ENCODE measurements at regions not wholly inside any gene's neighbourhood (a gene's known extent, or its start where the extent isn't known, plus 50 kb on each side); places are given as distances from the start of the nearest gene placed in this dataset.

DNA sequence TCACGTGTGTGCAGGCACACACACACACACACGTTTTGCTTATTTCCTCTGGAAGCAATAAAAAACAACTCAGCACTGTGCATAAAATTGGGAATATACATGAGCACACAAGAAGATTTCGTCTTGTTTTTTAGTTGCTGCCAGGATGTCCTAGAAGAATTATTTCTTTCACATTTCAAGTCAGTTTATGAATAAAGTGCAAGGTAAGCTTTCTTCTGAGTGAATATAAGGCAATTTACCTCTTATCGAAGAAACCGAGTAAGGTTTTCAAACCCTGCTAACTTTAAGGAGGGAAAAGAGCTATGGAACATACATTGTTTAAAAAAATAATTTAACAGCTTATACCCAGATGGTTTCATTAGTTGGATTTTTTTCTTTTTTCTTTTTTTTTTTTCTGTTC, 855.4 kb upstream of the NR2F2 start:
- DNase-seq = no peak

DNA sequence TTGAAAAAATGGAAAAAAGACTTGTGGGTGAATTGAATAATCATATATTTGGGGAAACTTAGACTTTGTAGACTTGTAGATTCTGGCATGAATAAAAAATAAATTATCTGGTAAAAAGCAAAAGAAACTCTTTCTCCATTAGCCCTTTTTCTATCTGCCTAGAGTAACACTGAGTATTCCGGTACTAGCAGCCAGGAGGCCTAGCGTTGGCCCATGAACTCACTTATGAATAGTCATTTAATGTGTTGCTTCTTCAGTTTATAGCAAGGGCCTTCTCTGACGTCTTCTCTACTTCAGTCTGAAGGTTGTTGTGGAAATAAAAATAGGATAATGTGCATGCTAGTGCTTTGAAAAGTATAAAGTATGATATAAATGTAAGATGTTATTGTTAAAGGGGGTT, 851.2 kb upstream of the NR2F2 start:
- DNase-seq = no peak

DNA sequence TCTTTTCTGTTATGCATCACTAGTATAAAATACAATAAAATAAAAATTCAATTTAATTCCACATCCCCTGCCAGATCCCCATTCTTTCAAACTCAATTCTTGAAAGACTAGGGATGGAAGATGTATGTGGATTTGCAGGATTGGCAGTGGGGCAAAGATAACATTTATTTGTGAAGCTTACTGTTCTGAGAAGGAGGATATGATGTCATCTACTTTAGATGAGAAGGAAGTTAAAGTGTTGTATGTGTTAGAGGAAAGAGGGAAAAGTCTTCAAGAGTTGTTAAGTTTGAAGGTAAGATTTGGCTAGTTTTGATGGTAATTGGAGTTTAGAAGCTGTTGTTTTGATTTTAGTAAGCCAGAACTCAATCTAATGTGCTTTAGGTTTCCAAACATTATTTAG, 845.1 kb upstream of the NR2F2 start:
- no peak for DNase-seq

DNA sequence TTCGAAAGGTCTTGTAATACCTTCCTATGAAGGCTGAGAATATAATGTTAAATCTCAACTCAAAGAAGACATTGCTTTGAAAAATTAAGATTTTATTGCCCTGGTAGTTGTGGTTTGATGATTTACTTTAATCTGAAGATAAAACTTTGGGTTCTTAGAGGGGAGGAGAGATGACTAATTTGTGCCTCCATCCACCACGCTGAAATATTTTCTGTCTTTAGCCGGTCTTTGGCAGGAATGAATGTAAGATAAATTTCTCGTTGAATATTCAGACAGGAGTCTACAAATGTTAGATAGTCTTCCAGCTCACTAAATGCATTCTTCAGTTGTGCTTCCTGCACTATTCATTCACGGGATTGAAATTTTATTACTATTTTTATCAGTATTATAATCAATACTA, 844.3 kb upstream of the NR2F2 start:
- no peak for DNase-seq

DNA sequence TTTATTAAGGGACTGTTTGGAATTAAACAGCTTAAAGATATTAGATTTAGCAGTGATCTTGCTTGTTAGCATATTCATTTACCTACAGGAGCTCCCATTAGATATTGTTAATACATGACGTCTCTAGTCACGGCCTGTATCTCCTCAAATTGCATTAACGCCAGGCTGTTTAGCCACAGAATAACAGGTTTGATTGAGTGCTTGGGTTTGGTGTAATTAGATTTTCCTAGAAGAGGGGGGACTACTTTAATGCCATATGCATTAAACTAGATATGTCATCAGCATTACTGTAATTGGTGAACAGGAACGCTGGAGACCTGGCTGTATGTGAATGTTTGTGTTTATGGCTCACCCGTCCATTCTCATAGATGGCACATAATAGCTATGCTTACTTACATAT, 841.4 kb upstream of the NR2F2 start:
- no peak for DNase-seq

DNA sequence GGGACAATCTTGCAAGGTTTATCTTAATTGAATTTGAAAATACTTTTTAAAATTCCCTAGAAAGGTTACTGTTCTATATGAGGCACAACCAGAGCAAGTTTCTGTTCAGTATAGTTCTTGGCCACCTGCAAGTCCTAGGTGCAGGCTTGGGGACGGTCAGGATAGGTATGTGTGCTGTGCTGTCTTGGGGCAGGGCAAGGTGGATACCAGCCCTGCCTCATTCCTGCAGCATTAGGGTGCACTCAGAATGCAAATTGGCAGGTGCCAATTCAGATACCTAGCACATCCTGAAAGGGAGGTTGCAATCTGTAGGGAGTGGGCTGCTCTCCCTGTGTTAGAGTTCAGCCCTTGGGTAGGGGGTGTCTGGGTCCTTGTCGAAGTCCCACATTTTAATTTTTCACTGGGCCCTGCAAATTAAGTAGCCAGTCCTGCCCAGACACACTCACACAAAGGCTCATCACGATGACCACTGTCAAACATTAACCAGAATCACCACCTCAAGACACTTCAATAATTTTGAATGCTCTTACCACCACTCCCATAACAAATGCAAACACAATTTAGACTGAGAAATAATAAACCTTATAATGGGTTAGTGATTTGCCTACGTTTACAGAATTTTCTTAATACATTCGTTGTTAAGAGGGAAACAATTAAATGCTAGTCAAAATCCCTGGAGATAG, 838.0 kb upstream of the NR2F2 start:
- no peak for DNase-seq

DNA sequence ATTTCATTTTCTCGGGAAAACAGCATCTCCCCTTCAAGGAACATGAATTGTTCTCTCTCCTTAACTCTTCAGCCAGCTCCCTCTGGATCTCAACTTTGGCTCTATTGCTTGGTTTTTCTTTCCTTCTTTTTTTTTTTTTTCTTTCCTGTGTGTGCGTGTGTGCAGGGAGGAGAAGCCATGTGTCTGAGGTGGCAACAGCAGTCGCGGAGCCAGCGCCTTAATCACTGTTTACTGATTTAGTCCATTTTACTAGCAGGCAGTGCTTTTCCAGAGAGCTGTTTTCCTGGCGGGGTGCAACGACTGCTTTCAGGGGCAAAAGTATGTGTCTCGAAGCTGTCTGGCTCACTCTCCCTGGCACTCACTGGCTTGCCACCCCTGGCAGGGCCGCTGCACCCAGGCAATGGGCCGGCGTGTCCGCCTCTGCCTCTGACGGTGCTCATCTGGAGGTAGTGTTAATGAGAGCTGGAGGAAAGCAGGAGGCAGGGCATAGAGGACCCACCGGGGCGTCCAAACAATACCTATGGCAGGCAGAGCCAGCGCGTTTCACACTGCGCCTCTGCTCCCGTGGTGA, 835.4 kb upstream of the NR2F2 start:
- DNase-seq = peak in 2 of 3 donors; percentile 12 to 53

DNA sequence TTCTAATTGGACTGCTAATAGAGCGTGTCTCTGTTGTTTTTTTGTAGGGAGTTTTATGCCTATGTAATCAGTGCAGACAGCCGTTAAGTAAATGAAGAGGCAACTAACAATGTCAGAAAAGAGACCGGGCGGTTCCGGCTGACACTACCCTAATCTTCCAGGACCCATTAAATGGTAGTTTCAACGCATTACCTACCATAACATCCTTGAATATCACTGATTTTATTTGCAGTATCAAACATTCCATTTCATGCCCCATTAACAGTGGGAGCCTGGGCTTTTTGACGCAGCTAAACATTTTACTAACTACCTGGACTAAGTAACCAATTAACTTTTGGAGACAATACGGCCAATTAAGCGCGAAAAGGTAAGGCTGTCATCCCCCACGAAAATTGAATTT, 832.9 kb upstream of the NR2F2 start:
- DNase-seq = no peak

DNA sequence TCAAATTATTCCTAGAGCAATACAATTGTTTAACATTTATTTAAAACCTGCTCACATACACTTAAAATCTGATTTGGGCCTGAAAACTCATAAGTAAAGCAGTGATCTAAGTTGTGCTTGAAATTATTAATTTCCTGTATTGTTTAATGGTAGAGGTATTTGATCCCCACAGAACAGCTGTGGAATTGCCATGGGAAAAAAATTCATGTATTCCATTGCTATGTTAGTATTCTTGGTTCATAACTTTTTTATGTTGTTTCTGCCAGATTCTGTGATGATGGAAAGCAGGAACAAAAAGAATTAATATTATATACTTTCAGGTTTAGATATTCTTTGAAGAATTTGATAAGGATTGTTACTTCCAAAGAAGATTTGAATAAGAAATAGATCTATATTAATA, 831.5 kb upstream of the NR2F2 start:
- DNase-seq = peak in 1 of 3 donors; percentile 40

DNA sequence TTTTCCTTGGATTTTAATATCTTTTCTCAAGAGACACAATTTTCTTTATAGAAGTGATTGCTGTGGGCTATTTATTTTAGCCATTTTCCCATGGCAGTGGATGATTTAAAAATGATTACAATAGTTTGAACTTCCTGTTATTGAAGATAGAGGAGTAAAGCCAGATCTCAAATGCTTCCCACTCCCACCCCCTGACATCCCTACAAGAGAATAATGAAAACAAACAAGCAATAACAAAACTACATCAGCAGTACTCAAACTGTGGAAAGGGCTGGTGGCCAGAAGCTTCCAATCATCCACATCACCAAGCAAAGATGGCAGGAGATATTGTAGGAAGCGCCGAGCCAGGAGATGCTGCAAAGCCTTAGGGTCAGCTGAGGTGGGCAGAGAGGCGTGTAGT, 831.1 kb upstream of the NR2F2 start:
- DNase-seq = peak in 1 of 3 donors; percentile 19

DNA sequence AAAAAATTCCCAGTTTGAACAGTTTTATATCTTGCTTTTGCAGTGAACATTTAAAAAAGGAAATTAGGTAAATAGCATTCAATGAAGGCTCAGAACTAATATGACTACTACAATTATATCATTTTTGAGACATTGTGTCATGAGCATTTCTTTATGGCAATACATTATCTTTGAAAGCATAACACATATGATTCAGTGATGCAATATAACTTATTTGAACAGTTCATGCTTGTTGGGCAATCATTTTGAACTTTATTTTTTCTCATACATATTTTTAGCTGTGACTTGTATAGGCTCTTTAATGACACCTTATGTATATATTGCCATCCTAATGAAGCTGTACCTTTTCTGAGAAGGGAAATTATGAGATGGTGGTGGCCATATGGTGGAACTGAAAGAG, 828.6 kb upstream of the NR2F2 start:
- DNase-seq = no peak

DNA sequence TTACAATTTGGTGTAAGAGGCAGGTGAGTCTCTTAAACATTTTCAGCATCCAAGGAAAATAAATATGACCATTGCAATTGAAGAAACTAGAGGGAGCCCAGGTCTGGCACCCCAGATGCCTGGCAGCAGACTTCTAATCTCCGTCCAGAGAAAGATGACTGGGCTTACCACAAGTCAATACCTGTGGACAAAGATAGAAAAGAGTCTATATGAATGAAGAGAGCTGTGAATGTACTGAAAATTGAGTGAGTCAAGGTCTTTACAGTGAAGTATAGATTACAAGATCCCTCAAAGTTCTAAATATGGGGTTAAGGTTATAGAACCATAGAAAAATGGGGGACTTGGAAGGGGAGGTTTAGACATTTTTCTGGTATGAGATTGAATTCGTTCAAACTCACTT, 827.4 kb upstream of the NR2F2 start:
- no peak for DNase-seq

DNA sequence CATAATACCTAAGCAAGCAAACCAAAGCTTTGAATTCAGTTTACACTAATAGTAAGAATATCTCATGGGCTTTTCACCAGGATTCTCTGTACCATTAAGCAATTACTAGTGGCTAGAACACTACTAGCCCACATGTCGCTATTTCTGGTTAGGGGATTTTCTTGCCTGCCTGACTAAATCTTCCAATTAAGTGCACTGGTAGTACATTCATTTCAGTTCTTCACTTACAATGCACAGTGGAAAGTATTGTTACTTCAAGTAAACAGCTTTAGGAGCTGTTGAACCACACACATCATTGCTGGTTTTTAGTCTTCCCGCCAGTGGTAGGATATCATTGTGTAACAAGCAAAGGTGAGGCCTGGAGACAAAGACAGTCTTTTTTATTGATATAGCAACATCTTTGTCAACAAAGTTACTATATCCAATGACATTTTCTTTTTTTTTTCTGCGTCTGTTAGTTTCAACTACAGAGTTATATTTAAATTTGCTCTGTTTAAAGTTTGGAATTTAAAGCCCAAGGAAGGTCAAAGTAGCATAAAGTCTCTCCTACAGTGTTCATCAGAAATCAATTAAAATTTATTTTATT, 826.8 kb upstream of the NR2F2 start:
- DNase-seq = no peak

DNA sequence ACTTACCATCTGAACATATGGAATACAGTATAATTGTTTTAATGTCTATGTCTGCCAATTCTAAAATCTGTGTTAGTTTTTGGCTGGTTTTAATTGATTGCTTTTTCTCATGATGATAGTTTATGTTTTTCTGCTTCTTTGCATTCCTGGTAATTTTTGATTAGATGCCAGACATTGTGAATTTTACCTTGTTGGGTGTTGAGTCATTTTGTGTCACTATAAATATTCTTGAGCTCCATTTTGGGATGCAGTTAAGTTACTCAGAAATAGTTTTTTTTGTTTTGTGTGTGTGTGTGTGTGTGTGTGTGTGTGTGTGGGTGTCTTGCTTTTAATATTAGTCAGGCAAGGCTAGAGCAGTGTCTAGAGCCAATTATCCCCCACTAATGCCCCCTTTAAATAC, 818.8 kb upstream of the NR2F2 start:
- peak in 1 of 3 donors; percentile 19 for DNase-seq

DNA sequence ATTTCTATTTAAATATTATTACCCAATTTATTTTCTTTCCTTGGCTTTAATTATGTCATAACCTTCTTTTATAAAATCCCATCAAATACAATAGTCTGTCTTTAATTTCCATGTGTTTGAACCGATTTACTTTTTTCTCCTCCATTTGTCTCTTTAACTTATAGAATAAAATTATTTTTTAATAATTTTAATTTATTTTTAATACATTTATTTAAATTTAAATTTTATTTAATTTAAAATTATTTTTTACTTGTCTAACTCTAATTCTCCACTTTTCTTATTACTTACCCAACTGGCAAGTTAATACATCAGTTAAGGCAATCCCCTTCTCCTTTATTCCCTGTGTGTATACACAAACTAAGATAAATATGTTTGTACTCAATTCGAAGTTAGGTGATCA, 817.6 kb upstream of the NR2F2 start:
- DNase-seq = no peak

DNA sequence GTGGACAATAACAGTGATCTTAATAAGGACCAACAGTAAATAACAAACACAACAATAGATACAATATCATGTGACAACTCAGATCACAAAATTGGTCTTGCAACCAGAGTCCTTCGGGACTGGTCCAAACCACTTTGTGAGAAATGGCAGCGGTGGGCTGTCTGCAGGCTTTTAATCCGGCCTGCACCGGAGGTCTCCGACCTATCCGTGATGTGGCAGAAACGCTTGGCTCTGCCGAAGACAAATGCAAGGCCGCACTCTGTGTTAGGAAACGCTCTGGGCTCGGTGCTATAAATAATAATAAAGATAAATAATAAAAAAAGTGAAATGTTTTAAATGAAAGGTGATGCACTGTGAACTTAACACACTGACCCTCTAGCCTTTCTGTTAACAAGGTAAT, 810.6 kb upstream of the NR2F2 start:
- no peak for DNase-seq

DNA sequence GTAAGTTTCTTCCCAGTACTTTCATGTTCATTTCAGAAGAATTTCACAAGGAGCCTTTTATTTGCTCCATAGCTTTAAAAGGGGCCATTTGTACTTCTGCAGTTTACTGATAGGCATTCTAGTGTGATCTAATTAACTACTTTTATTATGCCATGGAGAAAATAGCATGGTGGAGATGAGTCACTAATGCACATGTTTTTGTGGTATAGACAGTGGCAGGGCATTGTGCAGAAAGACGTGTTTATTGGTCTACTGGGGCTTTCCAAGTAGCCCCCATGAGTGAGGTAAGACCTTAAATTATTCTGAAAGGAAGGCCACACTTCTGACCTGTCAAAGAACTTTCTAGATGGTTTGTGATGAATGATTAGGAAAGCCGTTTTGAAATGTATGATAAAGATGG, 810.0 kb upstream of the NR2F2 start:
- DNase-seq = no peak

DNA sequence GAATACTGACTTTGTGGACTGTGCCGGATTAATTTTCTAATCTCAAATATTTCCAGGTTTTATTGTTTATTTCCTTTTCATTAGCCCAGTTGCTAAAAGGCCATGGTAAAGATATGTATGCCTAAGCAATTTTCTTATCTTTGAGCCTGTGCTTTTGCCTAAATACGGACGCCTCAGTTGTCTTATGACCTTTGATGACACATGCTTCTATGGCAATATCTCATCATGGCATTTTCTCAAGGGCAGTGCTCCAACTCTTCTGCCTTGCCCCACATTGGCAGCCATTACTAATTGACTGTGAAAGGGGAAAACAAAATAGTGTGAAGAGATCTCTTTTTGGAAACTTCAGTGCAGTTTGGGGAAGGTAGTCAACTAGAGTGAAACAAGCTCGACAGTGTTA, 809.6 kb upstream of the NR2F2 start:
- DNase-seq = no peak

DNA sequence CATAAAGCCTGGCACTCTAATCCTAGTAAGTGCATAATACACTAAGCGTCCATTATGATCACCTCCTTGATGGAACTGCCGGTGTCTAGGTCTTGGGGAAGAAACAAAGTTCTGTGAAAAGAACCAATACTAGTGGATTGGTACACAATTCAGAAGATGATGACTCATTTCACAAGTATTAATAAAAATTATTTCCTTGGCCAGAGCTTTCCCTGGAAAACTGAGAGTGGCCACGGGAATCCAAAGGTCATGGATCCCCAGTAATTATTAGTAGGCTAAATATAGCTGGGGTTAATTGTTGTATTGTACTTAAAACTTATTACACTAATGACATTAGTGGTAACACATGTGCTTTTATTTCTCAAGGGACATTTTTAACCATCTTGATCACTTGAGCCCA, 808.0 kb upstream of the NR2F2 start:
- no peak for DNase-seq

DNA sequence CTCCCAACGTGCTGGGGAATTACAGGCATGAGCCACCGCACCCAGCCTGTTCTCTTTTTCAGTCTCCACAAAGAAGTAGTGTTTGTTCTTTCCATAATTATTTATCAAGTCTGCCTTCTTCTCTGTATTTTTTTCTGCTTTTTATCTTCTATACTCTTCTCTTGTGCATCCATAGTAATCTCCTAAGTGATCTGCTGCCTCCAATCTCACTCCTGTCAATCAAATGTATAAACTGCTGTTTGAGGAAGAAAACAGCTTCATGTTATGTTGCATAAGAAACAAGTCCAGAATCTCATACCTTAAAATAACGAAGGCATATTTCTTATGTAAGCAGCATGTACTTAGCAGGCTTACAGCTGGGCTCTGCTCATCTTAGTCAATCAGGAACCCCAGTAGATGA, 801.6 kb upstream of the NR2F2 start:
- DNase-seq = no peak

DNA sequence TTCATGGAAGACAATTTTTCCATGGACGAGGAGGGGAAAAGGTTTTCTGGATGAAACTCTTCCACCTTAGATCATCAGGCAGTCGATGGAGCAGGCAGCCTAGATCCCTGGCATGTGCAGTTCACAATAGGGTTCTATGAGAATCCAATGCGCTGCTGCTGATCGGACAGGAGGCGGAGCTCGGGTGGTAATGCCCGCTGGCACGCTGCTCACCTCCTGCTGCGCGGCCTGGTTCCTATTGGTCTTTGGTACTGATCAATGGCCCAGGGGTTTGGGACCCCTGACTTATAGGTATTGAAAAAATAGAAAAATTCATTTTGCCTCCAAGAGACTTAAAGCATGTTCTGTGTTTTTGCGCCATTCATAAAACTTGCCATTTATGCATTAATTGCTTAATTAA, 793.9 kb upstream of the NR2F2 start:
- no peak for DNase-seq

DNA sequence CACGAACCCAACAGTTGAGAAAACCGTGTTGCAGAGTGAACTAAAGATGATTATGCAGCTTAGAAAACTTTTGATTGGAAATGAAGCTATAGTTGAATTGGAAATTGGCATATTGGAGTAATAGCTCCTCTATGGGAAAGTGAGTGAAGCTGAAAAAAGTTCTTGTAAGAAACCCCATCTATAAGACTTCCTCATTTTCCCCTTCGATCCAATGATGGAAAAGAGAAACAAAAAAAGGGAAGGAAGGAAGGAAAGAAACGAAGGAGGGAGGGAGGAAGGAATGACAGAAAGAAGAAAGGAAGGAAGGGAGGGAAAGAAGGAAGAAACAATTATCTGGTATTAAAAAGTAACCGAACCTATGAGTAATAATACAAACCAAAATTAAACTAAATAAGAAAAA, 791.8 kb upstream of the NR2F2 start:
- DNase-seq = no peak

DNA sequence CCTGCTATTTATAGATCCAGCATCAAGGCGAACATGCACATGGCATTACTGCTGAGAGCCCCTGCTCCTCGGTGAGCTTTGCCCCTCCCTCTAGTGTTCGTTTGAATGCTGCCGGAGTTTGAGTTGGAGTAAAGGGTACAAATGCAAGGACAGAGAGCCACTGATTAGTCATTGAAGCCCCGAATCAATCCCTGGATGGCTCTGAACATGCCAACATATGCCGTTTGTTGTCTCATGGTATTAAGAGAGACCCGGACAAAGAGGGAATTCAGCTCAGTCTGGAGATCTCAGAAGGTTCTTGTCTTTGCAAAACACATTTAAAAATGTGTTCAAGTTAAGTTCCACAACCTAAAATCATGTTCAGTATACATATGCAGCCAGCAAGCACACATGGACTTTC, 789.2 kb upstream of the NR2F2 start:
- no peak for DNase-seq

DNA sequence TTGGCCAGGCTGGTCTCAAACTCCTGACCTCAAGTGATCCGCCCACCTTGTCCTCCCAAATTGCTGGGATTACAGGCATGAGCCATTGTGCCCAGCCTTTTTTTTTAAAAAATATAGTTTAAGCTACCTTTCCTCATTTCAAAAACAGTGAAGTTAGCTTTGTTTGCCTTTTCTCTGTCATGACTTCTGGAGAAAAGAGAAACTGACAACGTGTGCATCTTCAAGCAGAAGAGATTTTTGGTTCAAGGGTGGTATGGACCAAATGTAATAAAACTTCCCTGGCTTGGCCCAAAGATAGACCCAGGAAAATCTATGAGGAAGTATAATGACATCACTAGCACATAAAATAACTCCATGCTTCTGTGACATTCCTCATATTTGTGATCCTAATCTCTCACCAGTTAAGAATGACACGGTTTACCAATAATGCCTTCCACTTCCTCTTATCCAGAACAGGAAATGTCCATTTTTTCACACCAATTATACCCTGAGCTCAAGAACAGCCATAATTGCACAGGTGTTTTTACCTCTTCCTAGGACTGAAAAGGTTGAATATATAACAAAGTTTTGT, 781.2 kb upstream of the NR2F2 start:
- DNase-seq = no peak

All from muscle of back (tissue), 3 donors.